Type B pancreatic cell (in vitro differentiated cells): ENCODE measurements at regions not wholly inside any gene's neighbourhood (a gene's known extent, or its start where the extent isn't known, plus 50 kb on each side); places are given as distances from the start of the nearest gene placed in this dataset.

Source experiments
- DNase-seq: peaks from one replicate; pipeline ENCODE4 v3.0.0; 2021; ENCODE audit warnings: mixed read lengths; ENCODE audit not compliant: unreplicated experiment; ENCODE audit errors: extremely low spot score
- H3K27ac Mint-ChIP-seq: 2 replicates; pipeline ENCODE4 v1.8.0; 2021; ENCODE audit warnings: mild to moderate bottlenecking, mixed read lengths
- H3K27me3 Mint-ChIP-seq: 2 replicates; pipeline ENCODE4 v1.8.0; 2021; ENCODE audit warnings: mixed read lengths
- H3K36me3 Mint-ChIP-seq: 2 replicates; pipeline ENCODE4 v1.8.0; 2021; ENCODE audit warnings: mixed read lengths
- H3K4me1 Mint-ChIP-seq: one replicate; pipeline ENCODE4 v1.8.0; 2021; ENCODE audit warnings: mixed read lengths; ENCODE audit not compliant: unreplicated experiment
- H3K4me3 Mint-ChIP-seq: 2 replicates; pipeline ENCODE4 v1.8.0; 2021; ENCODE audit warnings: mild to moderate bottlenecking, mixed read lengths
- H3K9me3 Mint-ChIP-seq: 2 replicates; pipeline ENCODE4 v1.8.0; 2021; ENCODE audit warnings: mixed read lengths
- CTCF ChIP-seq: fragments of 200-600 bp; sonication (generic); conservative IDR thresholded peaks from 2 replicates; pipeline ENCODE4 v1.5.0; 2021; ENCODE audit warnings: antibody characterized with exemption, mild to moderate bottlenecking

- H3K36me3 Mint-ChIP-seq, result peaks cover 3% of the 10 kb centered on the region
- H3K27me3 Mint-ChIP-seq, result no peaks in the 10 kb centered on the region
- no peak for TF ChIP-seq CTCF
- no peak overlapping the region for H3K27ac Mint-ChIP-seq
- H3K9me3 Mint-ChIP-seq, result no peaks in the 10 kb centered on the region
- H3K4me1 Mint-ChIP-seq, result peaks cover 5% of the 10 kb centered on the region
- no peak for DNase-seq
- no peak overlapping the region for H3K4me3 Mint-ChIP-seq
Observed at GRCh38 chr6:10303608-10304506, 111.0 kb downstream of the TFAP2A start.

GRCh38 chr6:10302566-10303235 is 112.2 kb downstream of the TFAP2A start:
- no peaks in the 10 kb centered on the region for H3K27me3 Mint-ChIP-seq
- TF ChIP-seq CTCF, result no peak
- H3K4me1 Mint-ChIP-seq, result peaks cover 10% of the 10 kb centered on the region
- H3K9me3 Mint-ChIP-seq, result peaks cover 5% of the 10 kb centered on the region
- H3K36me3 Mint-ChIP-seq, result peaks cover 3% of the 10 kb centered on the region
- DNase-seq, result no peak
- no peak overlapping the region for H3K4me3 Mint-ChIP-seq
- no peak overlapping the region for H3K27ac Mint-ChIP-seq

GRCh38 chr6:10300071-10300470 is 114.8 kb downstream of the TFAP2A start:
- H3K9me3 Mint-ChIP-seq, result peaks cover 5% of the 10 kb centered on the region
- peaks cover 9% of the 10 kb centered on the region for H3K4me1 Mint-ChIP-seq
- H3K36me3 Mint-ChIP-seq, result peaks cover 3% of the 10 kb centered on the region
- no peaks in the 10 kb centered on the region for H3K27me3 Mint-ChIP-seq
- DNase-seq, result no peak
- H3K27ac Mint-ChIP-seq, result no peak overlapping the region
- no peak overlapping the region for H3K4me3 Mint-ChIP-seq
- TF ChIP-seq CTCF, result no peak

- H3K36me3 Mint-ChIP-seq, result no peaks in the 10 kb centered on the region
- peaks cover 9% of the 10 kb centered on the region for H3K9me3 Mint-ChIP-seq
- peaks cover 9% of the 10 kb centered on the region for H3K4me1 Mint-ChIP-seq
- no peak for TF ChIP-seq CTCF
- H3K27me3 Mint-ChIP-seq, result no peaks in the 10 kb centered on the region
- no peak overlapping the region for H3K4me3 Mint-ChIP-seq
- no peak for DNase-seq
- H3K27ac Mint-ChIP-seq, result no peak overlapping the region
Observed at GRCh38 chr6:10297832-10298231, 117.0 kb downstream of the TFAP2A start.

DNA sequence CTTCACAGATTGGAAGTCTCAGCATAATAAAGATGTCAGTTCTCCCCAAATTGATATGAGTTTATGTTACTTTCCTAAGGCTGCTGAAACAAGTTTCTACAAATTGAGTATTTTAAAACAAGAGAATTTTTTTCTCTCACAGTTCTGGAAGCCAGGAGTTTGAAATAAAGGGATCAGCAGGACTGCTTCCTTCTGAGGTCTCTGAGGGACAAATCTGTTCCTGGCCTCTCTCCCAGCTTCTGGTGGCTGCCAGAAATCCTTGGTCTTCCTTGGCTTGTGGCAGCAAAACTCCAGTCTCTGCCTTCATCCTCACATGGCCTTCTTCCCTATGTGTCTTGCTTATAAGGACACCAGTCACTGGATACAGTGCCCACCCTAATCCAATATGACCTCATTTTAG is 136.1 kb downstream of the TFAP2A start:
- TF ChIP-seq CTCF, result no peak
- no peak for DNase-seq
- H3K4me3 Mint-ChIP-seq, result no peak overlapping the region
- H3K36me3 Mint-ChIP-seq, result no peaks in the 10 kb centered on the region
- H3K9me3 Mint-ChIP-seq, result no peaks in the 10 kb centered on the region
- H3K4me1 Mint-ChIP-seq, result peaks cover 4% of the 10 kb centered on the region
- no peak overlapping the region for H3K27ac Mint-ChIP-seq
- H3K27me3 Mint-ChIP-seq, result no peaks in the 10 kb centered on the region
